LNCAP (cell line): ENCODE measurements at regions not wholly inside any gene's neighbourhood (a gene's known extent, or its start where the extent isn't known, plus 50 kb on each side); places are given as distances from the start of the nearest gene placed in this dataset.

Experiments used
- CTCF ChIP-seq: fragments of 450-650 bp; IDR thresholded peaks from 2 replicates; pipeline ENCODE4 v1.5.1; 2017; ENCODE audit warnings: mild to moderate bottlenecking

- TF ChIP-seq CTCF = no peak
These were observed 68.6 kb upstream of the PLEKHG7 start for GRCh38 chr12:92634202-92634601.

- no peak for TF ChIP-seq CTCF
These were observed 71.8 kb upstream of the PLEKHG7 start for GRCh38 chr12:92630968-92631367.

- TF ChIP-seq CTCF = no peak
These were observed 73.3 kb upstream of the PLEKHG7 start for GRCh38 chr12:92629349-92630065.

GRCh38 chr12:92628476-92628875, 74.3 kb upstream of the PLEKHG7 start:
- no peak for TF ChIP-seq CTCF

GRCh38 chr12:92627511-92627910, 75.3 kb upstream of the PLEKHG7 start:
- TF ChIP-seq CTCF = no peak

- no peak for TF ChIP-seq CTCF
These were observed 77.0 kb upstream of the PLEKHG7 start for GRCh38 chr12:92625639-92626310.

- TF ChIP-seq CTCF = no peak
These were observed 78.6 kb upstream of the PLEKHG7 start for GRCh38 chr12:92624236-92624635.
